Aorta (tissue), 5 donors: ENCODE measurements at regions not wholly inside any gene's neighbourhood (a gene's known extent, or its start where the extent isn't known, plus 50 kb on each side); places are given as distances from the start of the nearest gene placed in this dataset.

Experiments used
- ATAC-seq: fragments of 200-7000 bp; cut with Tn5 transposase; one replicate; pipeline ENCODE4 v1.9.1; 2022; ENCODE audit warnings: moderate library complexity; ENCODE audit not compliant: low FRiP score
- DNase-seq, 2 donors: peaks; one replicate each; pipeline ENCODE4 v3.0.0-alpha.2; 2020
- H3K27ac ChIP-seq, 2 donors: one replicate each; pipeline ENCODE4 v1.5.1; 2013; ENCODE audit warnings: low read length in 2 of 2, mild to moderate bottlenecking in 2 of 2, moderate library complexity in 2 of 2, control low read depth in 1 of 2, inconsistent platforms in 1 of 2, low read depth in 1 of 2
- H3K27me3 ChIP-seq, 2 donors: one replicate each; pipeline ENCODE4 v1.6.1; 2013; ENCODE audit warnings: control low read depth in 1 of 2, low read length in 1 of 2, mild to moderate bottlenecking in 1 of 2, moderate library complexity in 1 of 2; ENCODE audit not compliant: insufficient read depth in 2 of 2, control insufficient read depth in 1 of 2
- H3K36me3 ChIP-seq, 2 donors: one replicate each; pipeline ENCODE4 v1.6.1; 2013; ENCODE audit warnings: control low read depth in 1 of 2, low read length in 1 of 2, mild to moderate bottlenecking in 1 of 2; ENCODE audit not compliant: insufficient read depth in 2 of 2, control insufficient read depth in 1 of 2
- H3K4me1 ChIP-seq, 2 donors: one replicate each; pipeline ENCODE4 v1.6.1; 2013; ENCODE audit warnings: low read length in 2 of 2, control low read depth in 1 of 2, mild to moderate bottlenecking in 1 of 2, moderate library complexity in 1 of 2; ENCODE audit not compliant: insufficient read depth in 2 of 2, control insufficient read depth in 1 of 2
- H3K4me3 ChIP-seq, 2 donors: one replicate each; pipeline ENCODE4 v1.5.1; 2013; ENCODE audit warnings: low read length in 2 of 2, control low read depth in 1 of 2, mild to moderate bottlenecking in 1 of 2
- H3K9me3 ChIP-seq: one replicate; pipeline ENCODE4 v1.6.1; 2013; ENCODE audit warnings: mild to moderate bottlenecking, low read length; ENCODE audit not compliant: control insufficient read depth
- WGBS, 2 donors: extraction: QIAGEN DNeasy Blood & Tissue Kit; methylation state at CpG; one replicate each; pipeline ENCODE4 v1.1.7; 2013; 5-methylcytosine and 5-hydroxymethylcytosine counted together
- intact Hi-C, 2 donors: fragments of 100-400 bp; cut with DNase I; formaldehyde crosslinking; loops; one replicate each; pipeline versions ENCODE4 v1.14.2 to v1.15.0; 2022
- donor health status: healthy with polysubstance abuse.
- donor health status: Bipolar disorder and iron deficiency.
- donor health status: DM: no; HTN: no; CAD: no.
- donor health status: DM: no; HTN: no; CAD: no.
- donor health status: DM: yes; HTN: yes; CAD: no.

DNA sequence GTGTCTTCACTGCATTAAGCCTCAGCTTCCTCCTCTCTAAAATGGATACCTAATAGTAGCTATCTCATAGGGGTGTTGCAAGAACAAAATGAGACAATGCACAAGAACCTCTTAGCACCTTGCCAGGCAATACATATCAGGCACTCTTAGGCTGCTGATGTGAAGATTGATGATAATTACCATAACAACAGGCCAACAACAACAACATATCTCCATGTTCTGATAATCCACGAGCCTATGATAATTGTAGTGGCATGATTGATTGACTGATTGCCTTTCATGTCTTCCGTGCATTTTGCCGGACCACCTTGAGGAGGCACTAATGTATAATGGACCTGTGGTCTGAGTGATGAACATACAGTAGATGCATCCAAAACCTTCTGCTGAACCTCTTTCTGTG is 50.7 kb upstream of the WSCD2 start:
- ATAC-seq (no peak), DNase-seq (no peak)
- intact Hi-C loops, result no loop called here
- 46 to 49% methylated on average over 3 of the region's 3 CpGs for WGBS, 2 donors
- no peaks in the 10 kb centered on the region for H3K36me3 ChIP-seq
- no peaks in the 10 kb centered on the region for H3K9me3 ChIP-seq
- H3K4me3 ChIP-seq, result no peak overlapping the region
- H3K27me3 ChIP-seq, result no peaks in the 10 kb centered on the region
- no peaks in the 10 kb centered on the region for H3K4me1 ChIP-seq
- H3K27ac ChIP-seq, result no peak overlapping the region
